ENCODE measurements at regions not wholly inside any gene's neighbourhood (a gene's known extent, or its start where the extent isn't known, plus 50 kb on each side); places are given as distances from the start of the nearest gene placed in this dataset.
"Not testable (repeated sequence)": the region's sequence is repeated elsewhere in the genome, so short reads cannot be mapped to it uniquely, and the experiment has no call there.

DNA sequence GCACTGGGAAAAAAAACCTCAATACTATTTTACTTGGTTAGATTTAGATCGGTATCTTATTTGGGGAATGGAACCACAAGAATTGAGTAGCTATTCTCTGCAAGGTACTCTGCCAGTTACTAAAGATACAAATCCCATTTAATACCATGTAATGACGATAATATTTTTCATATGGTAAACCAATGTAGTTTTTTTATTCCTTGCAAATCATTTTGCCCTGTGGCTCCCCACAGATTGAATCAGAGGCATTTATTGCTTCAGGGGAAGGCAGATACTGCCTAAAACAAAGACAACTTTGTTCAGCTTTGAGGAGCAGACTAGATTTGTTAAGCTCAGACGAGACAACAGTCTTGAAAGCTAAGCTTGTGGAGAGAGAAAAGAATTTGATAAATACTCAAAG, 226.7 kb upstream of the RUNX1 start:
- ATAC-seq (ENCODE audit: low read depth): no peak
- no peak for DNase-seq
- POLR2A ChIA-PET: no interaction called here

GRCh38 chr21:35274923-35275322, 225.8 kb upstream of the RUNX1 start:
- Mint-ChIP-seq H3K4me1 (no peaks in the 10 kb centered on the region), H3K9me3 (peaks cover 6% of the 10 kb centered on the region), H3K27ac (no peak overlapping the region), H3K27me3 (peaks cover 4% of the 10 kb centered on the region), H3K4me3 (no peak overlapping the region), H3K36me3 (no peaks in the 10 kb centered on the region)
- no peak for DNase-seq
- POLR2A ChIA-PET: no interaction called here
- no peak for ATAC-seq (ENCODE audit: low read depth)

More for the DNA sequence above, 226.7 kb upstream of the RUNX1 start:
- no peak overlapping the region for H3K4me3 Mint-ChIP-seq
- peaks cover 4% of the 10 kb centered on the region for H3K27me3 Mint-ChIP-seq
- H3K36me3 Mint-ChIP-seq: no peaks in the 10 kb centered on the region
- H3K27ac Mint-ChIP-seq: no peak overlapping the region
- H3K4me1 Mint-ChIP-seq: no peaks in the 10 kb centered on the region
- peaks cover 6% of the 10 kb centered on the region for H3K9me3 Mint-ChIP-seq

DNA sequence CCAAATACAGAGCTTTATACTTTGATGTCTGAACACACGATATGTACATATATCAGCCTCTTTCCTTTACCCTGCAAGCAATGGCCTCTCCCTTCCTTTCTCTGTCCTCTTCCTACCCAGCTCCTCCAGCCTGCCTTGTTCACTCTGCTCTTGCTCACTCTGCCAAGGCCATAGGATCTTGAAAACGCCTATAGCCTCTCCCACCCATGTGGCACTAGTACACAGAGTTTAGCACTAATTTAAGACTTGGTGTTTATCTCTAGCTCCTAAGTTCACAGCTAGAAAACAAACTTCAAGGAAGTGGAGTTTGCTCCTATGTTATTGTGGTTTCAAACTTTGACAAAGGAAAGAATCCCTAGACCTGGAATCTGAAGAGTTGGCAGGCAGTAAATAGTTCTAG, 225.0 kb upstream of the RUNX1 start:
- no peak overlapping the region for H3K27ac Mint-ChIP-seq
- no peak for ATAC-seq (ENCODE audit: low read depth)
- POLR2A ChIA-PET: no interaction called here

GRCh38 chr21:35273333-35273732, 224.2 kb upstream of the RUNX1 start:
- POLR2A ChIA-PET: no interaction called here
- Mint-ChIP-seq H3K36me3 (no peaks in the 10 kb centered on the region), H3K4me1 (no peaks in the 10 kb centered on the region), H3K27ac (no peak overlapping the region), H3K27me3 (peaks cover 4% of the 10 kb centered on the region), H3K4me3 (no peak overlapping the region), H3K9me3 (peaks cover 11% of the 10 kb centered on the region)
- ATAC-seq (ENCODE audit: low read depth): no peak
- no peak for DNase-seq

More for the DNA sequence above, 225.0 kb upstream of the RUNX1 start:
- Mint-ChIP-seq H3K27me3 (peaks cover 4% of the 10 kb centered on the region), H3K9me3 (peaks cover 11% of the 10 kb centered on the region), H3K36me3 (no peaks in the 10 kb centered on the region), H3K4me1 (no peaks in the 10 kb centered on the region), H3K4me3 (no peak overlapping the region)
- DNase-seq: no peak

DNA sequence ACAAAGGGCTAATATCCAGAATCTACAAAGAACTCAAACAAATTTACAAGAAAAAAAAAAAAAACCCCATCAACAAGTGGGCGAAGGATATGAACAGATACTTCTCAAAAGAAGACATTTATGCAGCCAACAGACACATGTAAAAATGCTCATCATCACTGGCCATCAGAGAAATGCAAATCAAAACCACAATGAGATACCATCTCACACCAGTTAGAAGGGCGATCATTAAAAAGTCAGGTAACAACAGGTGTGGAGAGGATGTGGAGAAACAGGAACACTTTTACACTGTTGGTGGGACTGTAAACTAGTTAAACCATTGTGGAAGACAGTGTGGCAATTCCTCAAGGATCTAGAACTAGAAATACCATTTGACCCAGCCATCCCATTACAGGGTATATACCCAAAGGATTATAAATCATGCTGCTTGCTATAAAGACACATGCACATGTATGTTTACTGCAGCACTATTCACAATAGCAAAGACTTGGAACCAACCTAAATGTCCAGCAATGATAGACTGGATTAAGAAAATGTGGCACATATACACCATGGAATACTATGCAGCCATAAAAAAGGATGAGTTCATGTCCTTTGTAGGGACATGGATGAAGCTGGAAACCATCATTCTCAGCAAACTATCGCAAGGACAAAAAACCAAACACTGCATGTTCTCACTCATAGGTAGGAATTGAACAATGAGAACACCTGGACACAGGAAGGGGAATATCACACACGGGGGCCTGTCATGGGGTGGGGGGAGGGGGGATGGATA, 222.4 kb upstream of the RUNX1 start:
- H3K27ac Mint-ChIP-seq; H3K4me1 Mint-ChIP-seq; H3K27me3 Mint-ChIP-seq; POLR2A ChIA-PET; H3K36me3 Mint-ChIP-seq; H3K4me3 Mint-ChIP-seq; DNase-seq; ATAC-seq (ENCODE audit: low read depth): not testable (repeated sequence)
- peaks cover 14% of the 10 kb centered on the region for H3K9me3 Mint-ChIP-seq

- Mint-ChIP-seq H3K36me3 (no peaks in the 10 kb centered on the region), H3K4me1 (no peaks in the 10 kb centered on the region), H3K9me3 (peaks cover 15% of the 10 kb centered on the region), H3K4me3 (no peak overlapping the region), H3K27me3 (no peaks in the 10 kb centered on the region), H3K27ac (no peak overlapping the region)
- DNase-seq (no peak), ATAC-seq (ENCODE audit: low read depth) (no peak)
- POLR2A ChIA-PET: no interaction called here
Observed at GRCh38 chr21:35268817-35269216, 219.7 kb upstream of the RUNX1 start.

- Mint-ChIP-seq H3K27ac (no peak overlapping the region), H3K4me1 (no peaks in the 10 kb centered on the region), H3K36me3 (no peaks in the 10 kb centered on the region), H3K9me3 (peaks cover 15% of the 10 kb centered on the region), H3K4me3 (no peak overlapping the region), H3K27me3 (no peaks in the 10 kb centered on the region)
- no peak for DNase-seq
- POLR2A ChIA-PET: no interaction called here
- no peak for ATAC-seq (ENCODE audit: low read depth)
Observed at GRCh38 chr21:35268261-35268660, 219.2 kb upstream of the RUNX1 start.

DNA sequence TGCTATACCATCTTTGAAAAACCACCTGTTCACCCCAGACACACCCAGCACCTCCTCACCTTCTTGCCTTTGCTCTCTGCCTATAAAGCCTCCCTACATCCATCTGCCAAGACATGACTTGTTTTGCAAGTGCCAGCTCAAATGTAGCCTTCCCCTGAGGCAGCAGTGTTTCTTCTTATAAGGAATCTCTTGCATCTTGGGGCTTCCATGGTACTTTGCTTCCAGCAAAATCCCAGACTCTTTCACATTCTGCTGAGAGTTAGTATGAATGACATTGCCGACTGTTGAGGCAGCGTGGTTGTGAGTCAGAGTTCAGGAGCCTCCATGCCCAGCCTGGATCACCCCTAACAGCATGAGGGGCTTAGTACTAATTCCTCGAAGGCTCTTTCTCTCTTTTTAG, 217.4 kb upstream of the RUNX1 start:
- H3K27me3 Mint-ChIP-seq: no peaks in the 10 kb centered on the region
- DNase-seq: no peak
- H3K27ac Mint-ChIP-seq: no peak overlapping the region
- peaks cover 14% of the 10 kb centered on the region for H3K9me3 Mint-ChIP-seq
- H3K4me1 Mint-ChIP-seq: no peaks in the 10 kb centered on the region
- H3K36me3 Mint-ChIP-seq: no peaks in the 10 kb centered on the region
- POLR2A ChIA-PET: no interaction called here
- no peak for ATAC-seq (ENCODE audit: low read depth)
- H3K4me3 Mint-ChIP-seq: no peak overlapping the region

- ATAC-seq (ENCODE audit: low read depth): no peak
- Mint-ChIP-seq H3K27ac (no peak overlapping the region), H3K27me3 (no peaks in the 10 kb centered on the region), H3K4me3 (no peak overlapping the region), H3K4me1 (no peaks in the 10 kb centered on the region), H3K36me3 (peaks cover 2% of the 10 kb centered on the region), H3K9me3 (peaks cover 10% of the 10 kb centered on the region)
- POLR2A ChIA-PET: no interaction called here
- no peak for DNase-seq
Observed at GRCh38 chr21:35265170-35265877, 216.2 kb upstream of the RUNX1 start.

GRCh38 chr21:35259457-35259856, 210.4 kb upstream of the RUNX1 start:
- Mint-ChIP-seq H3K27ac (no peak overlapping the region), H3K27me3 (no peaks in the 10 kb centered on the region)

GRCh38 chr21:35258521-35258920, 209.4 kb upstream of the RUNX1 start:
- no peak overlapping the region for H3K27ac Mint-ChIP-seq
- POLR2A ChIA-PET: no interaction called here
- H3K9me3 Mint-ChIP-seq: peaks cover 1% of the 10 kb centered on the region

More at GRCh38 chr21:35259457-35259856, 210.4 kb upstream of the RUNX1 start:
- POLR2A ChIA-PET: no interaction called here
- H3K4me1 Mint-ChIP-seq: no peaks in the 10 kb centered on the region
- peaks cover 1% of the 10 kb centered on the region for H3K9me3 Mint-ChIP-seq
- no peak overlapping the region for H3K4me3 Mint-ChIP-seq
- peaks cover 2% of the 10 kb centered on the region for H3K36me3 Mint-ChIP-seq
- no peak for DNase-seq
- ATAC-seq (ENCODE audit: low read depth): no peak

GRCh38 chr21:35257413-35257812, 208.3 kb upstream of the RUNX1 start:
- Mint-ChIP-seq H3K9me3 (peaks cover 1% of the 10 kb centered on the region), H3K36me3 (peaks cover 2% of the 10 kb centered on the region), H3K27me3 (no peaks in the 10 kb centered on the region), H3K4me3 (no peak overlapping the region), H3K27ac (no peak overlapping the region), H3K4me1 (no peaks in the 10 kb centered on the region)
- ATAC-seq (ENCODE audit: low read depth) (no peak), DNase-seq (no peak)
- POLR2A ChIA-PET: no interaction called here

More at GRCh38 chr21:35258521-35258920, 209.4 kb upstream of the RUNX1 start:
- DNase-seq (no peak), ATAC-seq (ENCODE audit: low read depth) (no peak)
- Mint-ChIP-seq H3K27me3 (no peaks in the 10 kb centered on the region), H3K36me3 (peaks cover 2% of the 10 kb centered on the region), H3K4me3 (no peak overlapping the region), H3K4me1 (no peaks in the 10 kb centered on the region)

DNA sequence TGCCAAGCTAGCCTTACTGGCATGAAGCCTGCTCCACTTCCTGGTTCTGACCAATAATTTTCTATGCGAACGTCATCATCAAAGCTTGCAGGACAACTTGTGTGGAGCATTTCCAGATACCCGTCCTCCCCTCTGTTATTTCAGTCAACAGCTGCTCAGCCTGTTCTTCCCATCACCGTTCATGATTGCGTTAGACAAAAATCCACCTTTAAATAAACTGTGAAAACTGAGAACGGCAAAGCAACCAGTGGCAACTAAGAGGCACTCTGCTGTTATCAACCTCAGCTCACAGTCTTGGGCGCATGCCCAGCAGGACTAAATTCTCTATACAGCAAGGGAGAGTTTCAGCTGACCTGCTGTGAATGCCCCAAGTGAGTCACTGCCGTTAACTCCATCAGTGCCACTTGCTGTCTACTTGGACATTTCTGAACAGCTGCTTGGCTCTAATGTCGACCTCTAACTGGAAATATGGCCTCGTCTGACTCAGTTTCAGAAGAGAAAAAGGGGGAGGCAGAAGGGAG, 207.4 kb upstream of the RUNX1 start:
- Mint-ChIP-seq H3K9me3 (peaks cover 4% of the 10 kb centered on the region), H3K27ac (no peak overlapping the region), H3K4me3 (no peak overlapping the region), H3K4me1 (no peaks in the 10 kb centered on the region), H3K27me3 (no peaks in the 10 kb centered on the region), H3K36me3 (peaks cover 2% of the 10 kb centered on the region)
- ATAC-seq (ENCODE audit: low read depth): no peak
- no peak for DNase-seq
- POLR2A ChIA-PET: no interaction called here

GRCh38 chr21:35254765-35255138, 205.7 kb upstream of the RUNX1 start:
- Mint-ChIP-seq H3K36me3 (peaks cover 2% of the 10 kb centered on the region), H3K4me3 (no peak overlapping the region), H3K9me3 (peaks cover 9% of the 10 kb centered on the region), H3K27ac (no peak overlapping the region), H3K4me1 (no peaks in the 10 kb centered on the region), H3K27me3 (no peaks in the 10 kb centered on the region)
- ATAC-seq (ENCODE audit: low read depth) (no peak), DNase-seq (no peak)
- POLR2A ChIA-PET: no interaction called here
